ENCODE measurements at regions not wholly inside any gene's neighbourhood (a gene's known extent, or its start where the extent isn't known, plus 50 kb on each side); places are given as distances from the start of the nearest gene placed in this dataset.

- TF ChIP-seq REST (IDR thresholded peaks at IDR 0.05; ENCODE audit: unreplicated experiment) (no peak), POLR2AphosphoS5 (IDR thresholded peaks at IDR 0.05; ENCODE audit: low read depth) (no peak)
- TF ChIP-seq, protein P1, sequence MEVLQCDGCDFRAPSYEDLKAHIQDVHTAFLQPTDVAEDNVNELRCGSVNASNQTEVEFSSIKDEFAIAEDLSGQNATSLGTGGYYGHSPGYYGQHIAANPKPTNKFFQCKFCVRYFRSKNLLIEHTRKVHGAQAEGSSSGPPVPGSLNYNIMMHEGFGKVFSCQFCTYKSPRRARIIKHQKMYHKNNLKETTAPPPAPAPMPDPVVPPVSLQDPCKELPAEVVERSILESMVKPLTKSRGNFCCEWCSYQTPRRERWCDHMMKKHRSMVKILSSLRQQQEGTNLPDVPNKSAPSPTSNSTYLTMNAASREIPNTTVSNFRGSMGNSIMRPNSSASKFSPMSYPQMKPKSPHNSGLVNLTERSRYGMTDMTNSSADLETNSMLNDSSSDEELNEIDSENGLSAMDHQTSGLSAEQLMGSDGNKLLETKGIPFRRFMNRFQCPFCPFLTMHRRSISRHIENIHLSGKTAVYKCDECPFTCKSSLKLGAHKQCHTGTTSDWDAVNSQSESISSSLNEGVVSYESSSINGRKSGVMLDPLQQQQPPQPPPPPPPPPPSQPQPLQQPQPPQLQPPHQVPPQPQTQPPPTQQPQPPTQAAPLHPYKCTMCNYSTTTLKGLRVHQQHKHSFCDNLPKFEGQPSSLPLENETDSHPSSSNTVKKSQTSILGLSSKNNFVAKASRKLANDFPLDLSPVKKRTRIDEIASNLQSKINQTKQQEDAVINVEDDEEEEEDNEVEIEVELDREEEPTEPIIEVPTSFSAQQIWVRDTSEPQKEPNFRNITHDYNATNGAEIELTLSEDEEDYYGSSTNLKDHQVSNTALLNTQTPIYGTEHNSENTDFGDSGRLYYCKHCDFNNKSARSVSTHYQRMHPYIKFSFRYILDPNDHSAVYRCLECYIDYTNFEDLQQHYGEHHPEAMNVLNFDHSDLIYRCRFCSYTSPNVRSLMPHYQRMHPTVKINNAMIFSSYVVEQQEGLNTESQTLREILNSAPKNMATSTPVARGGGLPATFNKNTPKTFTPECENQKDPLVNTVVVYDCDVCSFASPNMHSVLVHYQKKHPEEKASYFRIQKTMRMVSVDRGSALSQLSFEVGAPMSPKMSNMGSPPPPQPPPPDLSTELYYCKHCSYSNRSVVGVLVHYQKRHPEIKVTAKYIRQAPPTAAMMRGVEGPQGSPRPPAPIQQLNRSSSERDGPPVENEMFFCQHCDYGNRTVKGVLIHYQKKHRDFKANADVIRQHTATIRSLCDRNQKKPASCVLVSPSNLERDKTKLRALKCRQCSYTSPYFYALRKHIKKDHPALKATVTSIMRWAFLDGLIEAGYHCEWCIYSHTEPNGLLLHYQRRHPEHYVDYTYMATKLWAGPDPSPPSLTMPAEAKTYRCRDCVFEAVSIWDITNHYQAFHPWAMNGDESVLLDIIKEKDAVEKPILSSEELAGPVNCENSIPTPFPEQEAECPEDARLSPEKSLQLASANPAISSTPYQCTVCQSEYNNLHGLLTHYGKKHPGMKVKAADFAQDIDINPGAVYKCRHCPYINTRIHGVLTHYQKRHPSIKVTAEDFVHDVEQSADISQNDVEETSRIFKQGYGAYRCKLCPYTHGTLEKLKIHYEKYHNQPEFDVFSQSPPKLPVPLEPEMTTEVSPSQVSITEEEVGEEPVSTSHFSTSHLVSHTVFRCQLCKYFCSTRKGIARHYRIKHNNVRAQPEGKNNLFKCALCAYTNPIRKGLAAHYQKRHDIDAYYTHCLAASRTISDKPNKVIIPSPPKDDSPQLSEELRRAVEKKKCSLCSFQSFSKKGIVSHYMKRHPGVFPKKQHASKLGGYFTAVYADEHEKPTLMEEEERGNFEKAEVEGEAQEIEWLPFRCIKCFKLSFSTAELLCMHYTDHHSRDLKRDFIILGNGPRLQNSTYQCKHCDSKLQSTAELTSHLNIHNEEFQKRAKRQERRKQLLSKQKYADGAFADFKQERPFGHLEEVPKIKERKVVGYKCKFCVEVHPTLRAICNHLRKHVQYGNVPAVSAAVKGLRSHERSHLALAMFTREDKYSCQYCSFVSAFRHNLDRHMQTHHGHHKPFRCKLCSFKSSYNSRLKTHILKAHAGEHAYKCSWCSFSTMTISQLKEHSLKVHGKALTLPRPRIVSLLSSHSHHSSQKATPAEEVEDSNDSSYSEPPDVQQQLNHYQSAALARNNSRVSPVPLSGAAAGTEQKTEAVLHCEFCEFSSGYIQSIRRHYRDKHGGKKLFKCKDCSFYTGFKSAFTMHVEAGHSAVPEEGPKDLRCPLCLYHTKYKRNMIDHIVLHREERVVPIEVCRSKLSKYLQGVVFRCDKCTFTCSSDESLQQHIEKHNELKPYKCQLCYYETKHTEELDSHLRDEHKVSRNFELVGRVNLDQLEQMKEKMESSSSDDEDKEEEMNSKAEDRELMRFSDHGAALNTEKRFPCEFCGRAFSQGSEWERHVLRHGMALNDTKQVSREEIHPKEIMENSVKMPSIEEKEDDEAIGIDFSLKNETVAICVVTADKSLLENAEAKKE (CRISPR knock-in tag; IDR thresholded peaks at IDR 0.05): no peak
Measured at GRCh38 chr20:6921717-6922386, 154.4 kb downstream of the BMP2 start (continued).

- no peak for DNase-seq (ENCODE audit: low spot score)
- Histone ChIP-seq H3K36me3 (ENCODE audit: insufficient read depth) (no peaks in the 10 kb centered on the region), H3K27me3 (ENCODE audit: insufficient read depth) (no peaks in the 10 kb centered on the region), H4K20me1 (replicated peaks; ENCODE audit: insufficient read depth) (no peaks in the 10 kb centered on the region), H3K27ac (ENCODE audit: low read depth) (no peak overlapping the region), H3F3A (replicated peaks; ENCODE audit: low read depth) (no peaks in the 10 kb centered on the region), H3K4me3 (no peak overlapping the region), H3K4me2 (no peak overlapping the region), H3K4me1 (ENCODE audit: insufficient read depth) (no peaks in the 10 kb centered on the region), H3K79me2 (replicated peaks; ENCODE audit: insufficient read depth) (no peaks in the 10 kb centered on the region), H3K9me2 (ENCODE audit: insufficient read depth) (no peaks in the 10 kb centered on the region), H2AFZ (no peak overlapping the region)
- H3K27me3 Mint-ChIP-seq (ENCODE audit: insufficient read depth, low read depth, poor library complexity): peaks cover 1% of the 10 kb centered on the region
- no peak overlapping the region for H3K4me3 Mint-ChIP-seq
- H3K4me1 Mint-ChIP-seq: no peaks in the 10 kb centered on the region
- no peaks in the 10 kb centered on the region for H3K36me3 Mint-ChIP-seq (ENCODE audit: low read depth)
- ATAC-seq: no peak
- H3K9me3 Mint-ChIP-seq: no peaks in the 10 kb centered on the region; the same call in 2 of the 3 replicates
- no peak overlapping the region for H3K27ac Mint-ChIP-seq
- TF ChIP-seq ZNF331 (CRISPR knock-in tag; IDR thresholded peaks at IDR 0.05; ENCODE audit: low read depth): no peak
- no peak for TF ChIP-seq JUNB (IDR thresholded peaks at IDR 0.05; ENCODE audit: unreplicated experiment)
- no peak for TF ChIP-seq REST (IDR thresholded peaks at IDR 0.05; ENCODE audit: unreplicated experiment)
- TF ChIP-seq, protein P2, sequence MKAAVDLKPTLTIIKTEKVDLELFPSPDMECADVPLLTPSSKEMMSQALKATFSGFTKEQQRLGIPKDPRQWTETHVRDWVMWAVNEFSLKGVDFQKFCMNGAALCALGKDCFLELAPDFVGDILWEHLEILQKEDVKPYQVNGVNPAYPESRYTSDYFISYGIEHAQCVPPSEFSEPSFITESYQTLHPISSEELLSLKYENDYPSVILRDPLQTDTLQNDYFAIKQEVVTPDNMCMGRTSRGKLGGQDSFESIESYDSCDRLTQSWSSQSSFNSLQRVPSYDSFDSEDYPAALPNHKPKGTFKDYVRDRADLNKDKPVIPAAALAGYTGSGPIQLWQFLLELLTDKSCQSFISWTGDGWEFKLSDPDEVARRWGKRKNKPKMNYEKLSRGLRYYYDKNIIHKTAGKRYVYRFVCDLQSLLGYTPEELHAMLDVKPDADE (IDR thresholded peaks at IDR 0.05): no peak
- TF ChIP-seq EZH2 (IDR thresholded peaks at IDR 0.05; ENCODE audit: low read depth, unreplicated experiment): no peak
Measured at GRCh38 chr20:6924681-6925080, 157.2 kb downstream of the BMP2 start.

All from GM23338 (cell line).